ENCODE measurements at regions not wholly inside any gene's neighbourhood (a gene's known extent, or its start where the extent isn't known, plus 50 kb on each side); places are given as distances from the start of the nearest gene placed in this dataset.

DNA sequence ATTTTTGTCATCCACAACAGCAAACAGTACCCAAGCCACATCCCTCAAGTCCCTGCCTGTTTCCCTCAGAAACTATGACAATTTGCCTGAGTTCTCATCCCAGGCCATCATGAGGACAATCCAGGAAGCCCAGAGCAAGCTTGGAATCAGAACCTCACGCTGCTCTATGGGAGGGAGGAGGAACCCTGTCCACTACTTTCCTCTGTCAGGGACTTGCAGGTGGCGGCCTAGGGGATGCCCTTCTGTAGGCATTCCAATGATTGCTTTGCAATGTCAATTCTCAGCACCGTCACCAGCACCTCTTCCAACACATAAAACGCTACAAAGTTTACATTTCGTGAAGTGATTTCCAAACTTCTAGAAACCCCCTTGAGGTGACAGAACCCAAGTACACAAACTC, 170.4 kb upstream of the FSTL4 start:
- TF ChIP-seq, protein P1, sequence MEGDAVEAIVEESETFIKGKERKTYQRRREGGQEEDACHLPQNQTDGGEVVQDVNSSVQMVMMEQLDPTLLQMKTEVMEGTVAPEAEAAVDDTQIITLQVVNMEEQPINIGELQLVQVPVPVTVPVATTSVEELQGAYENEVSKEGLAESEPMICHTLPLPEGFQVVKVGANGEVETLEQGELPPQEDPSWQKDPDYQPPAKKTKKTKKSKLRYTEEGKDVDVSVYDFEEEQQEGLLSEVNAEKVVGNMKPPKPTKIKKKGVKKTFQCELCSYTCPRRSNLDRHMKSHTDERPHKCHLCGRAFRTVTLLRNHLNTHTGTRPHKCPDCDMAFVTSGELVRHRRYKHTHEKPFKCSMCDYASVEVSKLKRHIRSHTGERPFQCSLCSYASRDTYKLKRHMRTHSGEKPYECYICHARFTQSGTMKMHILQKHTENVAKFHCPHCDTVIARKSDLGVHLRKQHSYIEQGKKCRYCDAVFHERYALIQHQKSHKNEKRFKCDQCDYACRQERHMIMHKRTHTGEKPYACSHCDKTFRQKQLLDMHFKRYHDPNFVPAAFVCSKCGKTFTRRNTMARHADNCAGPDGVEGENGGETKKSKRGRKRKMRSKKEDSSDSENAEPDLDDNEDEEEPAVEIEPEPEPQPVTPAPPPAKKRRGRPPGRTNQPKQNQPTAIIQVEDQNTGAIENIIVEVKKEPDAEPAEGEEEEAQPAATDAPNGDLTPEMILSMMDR (IDR thresholded peaks at IDR 0.05): no peak
- TF ChIP-seq ZFX (IDR thresholded peaks at IDR 0.05; ENCODE audit: borderline replicate concordance): no peak
- H3K27ac ChIP-seq: no peak overlapping the region

DNA sequence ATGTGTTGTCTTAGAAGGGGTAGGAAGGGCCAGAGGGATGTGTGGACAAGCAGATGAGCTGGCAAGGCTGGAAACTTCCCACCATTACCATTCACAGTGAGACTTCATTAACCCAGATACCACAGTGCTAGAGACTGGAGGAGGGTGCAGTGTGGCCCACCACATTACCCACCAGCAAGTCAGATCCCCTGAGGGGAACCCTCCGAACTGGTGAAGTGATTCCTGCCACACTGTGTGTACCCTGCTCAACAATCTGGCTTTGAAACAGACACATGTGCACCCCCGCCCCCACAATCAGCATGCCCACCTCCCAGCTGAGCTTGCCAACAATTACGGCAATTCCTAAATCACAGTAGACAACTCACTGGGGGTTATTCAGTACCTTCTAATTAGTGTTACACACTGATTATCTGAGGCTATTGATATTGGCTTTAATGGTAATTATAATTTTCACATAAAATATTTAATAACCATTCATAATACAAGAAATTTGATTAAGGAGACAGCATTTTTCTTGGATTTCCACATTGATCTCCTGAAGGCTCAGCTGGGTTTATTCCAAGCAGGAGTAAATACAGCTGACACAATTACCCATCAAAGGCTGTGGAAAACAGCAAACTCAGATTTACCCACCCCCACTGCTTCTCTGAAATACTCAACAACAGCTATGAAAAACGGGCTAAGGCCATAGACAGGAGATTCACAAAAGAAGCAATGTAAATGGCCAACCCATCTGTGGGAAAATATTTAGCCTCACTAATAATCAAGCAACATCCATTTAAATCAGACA, 169.3 kb upstream of the FSTL4 start:
- no peak overlapping the region for H3K27ac ChIP-seq
- TF ChIP-seq, protein P1 (IDR thresholded peaks at IDR 0.05): no peak
- TF ChIP-seq ZFX (IDR thresholded peaks at IDR 0.05; ENCODE audit: borderline replicate concordance): no peak

DNA sequence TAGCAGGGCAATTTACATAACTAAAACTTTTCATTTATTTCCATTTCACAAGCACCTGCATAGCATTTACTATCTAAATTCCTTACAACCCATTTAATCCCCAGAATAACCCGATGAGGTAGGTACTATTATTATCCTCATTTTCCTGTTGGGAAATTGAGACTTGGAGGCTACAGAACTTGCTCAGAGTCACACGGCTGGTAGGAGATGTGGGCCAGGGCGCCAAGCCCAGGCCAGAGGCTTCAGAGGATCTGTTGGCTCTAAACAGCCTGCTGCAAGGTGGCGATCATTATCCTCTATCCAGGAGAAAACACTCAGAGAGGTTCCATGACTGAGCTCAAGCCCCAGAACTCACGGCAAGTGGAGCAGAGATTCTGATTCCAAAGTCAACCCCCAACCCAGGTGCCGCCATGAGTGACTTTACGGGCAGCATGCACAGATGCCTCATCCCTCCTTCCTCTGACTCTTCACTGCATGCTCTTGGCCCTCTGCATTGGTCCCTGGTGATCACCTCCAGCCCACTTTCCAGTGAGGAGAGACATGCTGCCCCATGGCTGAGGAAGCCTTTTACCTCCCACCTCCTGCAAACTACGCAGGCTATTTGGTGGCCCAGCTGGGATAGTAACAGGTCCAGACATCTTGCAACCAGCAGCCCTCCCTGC, 168.4 kb upstream of the FSTL4 start:
- TF ChIP-seq ZFX (IDR thresholded peaks at IDR 0.05; ENCODE audit: borderline replicate concordance): no peak
- TF ChIP-seq, protein P1 (IDR thresholded peaks at IDR 0.05): no peak
- H3K27ac ChIP-seq: no peak overlapping the region

DNA sequence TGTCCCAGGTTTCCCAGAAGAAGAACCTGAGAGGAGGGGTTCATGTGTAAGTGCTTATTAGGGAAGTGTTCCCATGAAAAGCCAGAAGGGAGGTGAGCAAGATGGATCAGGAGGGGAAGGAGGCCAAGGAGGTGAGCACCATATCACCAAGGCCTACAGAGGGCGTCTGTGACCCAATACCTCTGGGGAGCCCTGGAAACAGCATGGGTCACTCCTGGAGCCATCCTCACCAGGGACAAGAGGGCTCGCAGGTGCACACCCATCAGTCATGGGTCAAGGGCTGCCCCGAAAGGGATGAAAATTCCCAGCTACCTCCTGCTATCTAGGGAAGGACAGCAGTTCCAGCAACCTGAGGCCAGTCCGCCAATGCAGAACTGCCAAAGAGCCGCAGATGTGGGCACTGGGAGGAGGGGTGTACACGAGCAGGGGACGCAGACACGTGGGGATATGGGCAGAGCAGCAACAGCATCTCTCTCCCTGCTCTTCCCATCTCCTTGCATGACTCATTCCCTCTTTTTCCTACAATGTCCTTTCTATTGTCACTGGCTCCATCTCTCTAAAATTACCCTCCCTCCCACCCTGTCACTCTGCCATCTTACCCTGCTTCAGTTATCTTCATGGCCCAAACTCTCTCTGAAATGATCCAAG, 167.6 kb upstream of the FSTL4 start:
- TF ChIP-seq, protein P1 (IDR thresholded peaks at IDR 0.05): no peak
- no peak for TF ChIP-seq ZFX (IDR thresholded peaks at IDR 0.05; ENCODE audit: borderline replicate concordance)
- H3K27ac ChIP-seq: no peak overlapping the region

DNA sequence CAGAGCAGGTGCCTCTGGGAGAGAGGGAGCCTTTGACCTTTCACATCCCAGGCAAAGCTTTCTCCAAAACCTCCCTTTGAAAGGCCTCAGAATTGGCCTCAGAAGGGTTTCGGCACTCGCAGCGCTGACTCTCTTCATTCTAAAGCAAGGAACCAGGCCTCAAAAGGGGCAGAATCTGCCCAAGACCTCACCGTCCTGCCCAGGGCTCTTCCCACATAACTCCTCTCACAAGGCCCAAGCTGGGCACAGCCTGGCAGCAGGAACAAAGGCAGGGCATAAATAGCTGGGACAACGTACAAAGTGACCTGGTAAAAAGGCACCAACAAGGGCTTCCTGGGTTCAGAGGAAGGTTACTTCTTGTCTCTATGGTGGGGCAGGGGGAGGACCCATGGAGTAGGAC, 166.3 kb upstream of the FSTL4 start:
- no peak overlapping the region for H3K27ac ChIP-seq
- TF ChIP-seq, protein P1 (IDR thresholded peaks at IDR 0.05): no peak
- no peak for TF ChIP-seq ZFX (IDR thresholded peaks at IDR 0.05; ENCODE audit: borderline replicate concordance)

GRCh38 chr5:133777951-133778350, 165.6 kb upstream of the FSTL4 start:
- TF ChIP-seq, protein P1 (IDR thresholded peaks at IDR 0.05): no peak
- no peak for TF ChIP-seq ZFX (IDR thresholded peaks at IDR 0.05; ENCODE audit: borderline replicate concordance)
- no peak overlapping the region for H3K27ac ChIP-seq
